ENCODE measurements at regions not wholly inside any gene's neighbourhood (a gene's known extent, or its start where the extent isn't known, plus 50 kb on each side); places are given as distances from the start of the nearest gene placed in this dataset.
A peak's percentile ranks its signal among the peaks of the same experiment; 100 is the strongest.

- DNase-seq, result no peak
Observed at GRCh38 chr6:144999127-144999526, 714.0 kb downstream of the UTRN start.

DNA sequence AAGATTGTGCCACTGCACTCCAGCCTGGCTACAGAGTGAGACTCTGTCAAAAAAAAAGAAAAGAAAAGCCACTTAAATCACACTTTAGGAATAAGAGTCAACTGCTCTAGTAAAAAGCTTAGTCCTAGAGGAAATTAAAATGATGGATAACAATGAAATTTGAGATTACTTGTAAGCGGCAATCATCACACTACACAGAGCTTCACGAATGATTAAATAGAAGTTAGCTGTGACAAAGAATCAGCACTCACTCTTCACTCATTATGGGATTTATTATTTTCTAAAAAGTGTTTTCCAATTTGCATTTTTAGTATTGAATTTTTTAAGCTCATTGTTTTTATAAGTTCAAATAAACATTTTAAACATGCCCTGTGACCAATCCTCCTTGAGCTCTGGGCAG lies 718.0 kb downstream of the UTRN start:
- DNase-seq, result peak; percentile 10

GRCh38 chr6:145006914-145007313 lies 721.8 kb downstream of the UTRN start:
- DNase-seq, result no peak

DNA sequence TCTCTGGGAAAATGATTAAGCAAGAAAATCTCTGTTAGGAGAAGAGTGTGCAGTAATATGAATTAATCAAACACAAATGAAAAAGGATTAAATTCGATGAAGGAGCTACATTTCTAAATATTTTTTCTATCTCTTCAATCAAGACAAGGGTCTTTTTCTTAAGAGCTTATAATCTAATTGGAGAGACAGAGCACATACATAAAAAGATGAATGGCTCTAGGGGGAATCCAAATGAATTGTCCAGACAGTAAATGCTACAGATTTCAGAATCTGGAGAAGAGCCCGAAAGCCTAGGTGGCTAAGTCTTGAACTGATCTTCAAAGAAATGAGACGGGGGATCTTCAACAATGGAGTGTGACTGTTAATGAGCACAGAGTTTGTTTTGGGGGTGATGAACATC lies 723.6 kb downstream of the UTRN start:
- DNase-seq, result no peak

- DNase-seq, result peak; percentile 2
Observed at GRCh38 chr6:145009711-145010110, 724.6 kb downstream of the UTRN start.

DNA sequence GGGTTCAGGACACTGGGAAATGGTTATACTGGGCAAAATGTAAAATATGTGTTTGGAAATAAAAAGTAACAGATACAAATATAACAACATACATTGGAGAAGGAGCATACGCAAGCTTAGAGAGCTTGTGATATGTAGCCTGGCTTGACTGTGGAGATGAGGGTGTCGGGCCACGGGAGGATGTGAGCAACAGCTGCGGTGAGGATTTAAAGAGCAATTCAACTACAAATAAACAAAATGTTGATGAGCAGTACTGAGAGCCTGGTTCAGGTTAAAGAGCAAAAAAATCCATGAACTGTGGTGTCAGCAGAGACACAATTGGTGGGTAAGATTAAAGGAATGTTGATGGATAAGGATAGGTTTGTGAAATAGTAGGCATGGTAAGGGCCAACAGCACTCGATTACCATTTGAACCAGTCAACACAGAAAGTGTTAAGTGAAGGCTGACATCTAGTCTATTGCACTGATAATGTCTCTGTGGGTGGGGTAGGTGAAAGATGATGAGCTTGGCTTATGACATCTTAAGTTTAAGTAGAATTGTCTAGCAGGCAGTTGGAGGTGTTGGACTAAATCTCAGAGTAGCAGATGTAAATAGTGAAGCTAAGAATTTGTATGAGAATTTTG lies 723.2 kb downstream of the EPM2A start:
- DNase-seq, result no peak

DNA sequence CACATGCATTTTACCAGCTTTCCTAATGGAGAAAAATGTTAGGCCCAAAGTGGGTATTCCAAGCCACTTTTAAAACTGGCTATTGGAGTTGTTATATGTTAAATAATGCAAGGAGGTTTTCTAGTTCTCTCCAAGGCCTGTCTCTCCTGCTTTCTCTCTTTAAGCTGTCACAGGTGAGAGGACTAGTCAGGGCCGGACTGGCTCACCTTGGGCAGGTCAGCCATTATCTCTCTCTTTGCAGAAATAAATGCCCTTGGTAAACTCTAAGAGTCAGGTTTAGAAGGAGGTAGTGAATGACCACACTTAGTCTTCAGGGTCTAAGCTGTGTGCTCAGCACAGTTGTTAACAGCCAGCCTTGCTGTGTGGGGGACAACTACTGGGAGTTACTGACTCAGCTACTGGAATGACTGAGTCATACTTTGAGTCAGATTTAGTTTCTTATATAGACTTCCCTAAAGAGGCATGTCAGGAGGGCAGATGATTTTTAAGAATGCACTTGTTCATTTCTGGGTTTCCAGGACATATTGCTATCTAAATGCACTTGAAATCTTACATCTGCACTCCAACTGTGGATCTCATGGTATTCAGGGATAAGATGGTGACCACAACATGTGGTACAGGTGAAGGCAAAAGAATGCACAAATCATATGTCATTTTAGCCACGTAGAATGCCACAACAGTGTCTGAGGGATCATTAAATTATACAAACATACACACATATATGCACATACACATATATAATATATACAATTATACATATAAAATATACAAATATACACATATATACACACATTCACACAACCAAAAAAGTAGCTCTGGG lies 719.4 kb downstream of the EPM2A start:
- no peak for DNase-seq

DNA sequence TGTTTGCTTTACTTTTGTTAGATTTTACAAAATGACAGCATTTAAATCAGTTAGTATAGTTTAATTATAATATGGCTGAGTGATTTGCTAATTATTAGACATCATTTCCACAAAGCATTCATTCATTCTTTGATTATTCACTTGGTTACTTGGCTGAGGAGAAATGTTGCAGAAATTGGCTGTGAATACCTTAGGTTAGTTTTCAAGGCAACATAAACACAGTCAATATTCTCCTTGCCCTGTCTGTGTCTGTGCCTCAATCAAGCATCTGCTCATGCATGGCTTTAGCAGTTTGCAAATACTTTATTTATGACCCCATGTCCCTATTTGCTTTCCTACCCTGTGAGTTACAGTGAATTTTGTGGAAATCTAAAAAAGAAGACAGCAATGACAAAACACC lies 718.3 kb downstream of the EPM2A start:
- DNase-seq, result no peak

GRCh38 chr6:145017516-145017915 lies 717.8 kb downstream of the EPM2A start:
- DNase-seq, result no peak

GRCh38 chr6:145018027-145018426 lies 717.3 kb downstream of the EPM2A start:
- DNase-seq, result no peak

GRCh38 chr6:145020114-145020513 lies 715.2 kb downstream of the EPM2A start:
- no peak for DNase-seq

DNA sequence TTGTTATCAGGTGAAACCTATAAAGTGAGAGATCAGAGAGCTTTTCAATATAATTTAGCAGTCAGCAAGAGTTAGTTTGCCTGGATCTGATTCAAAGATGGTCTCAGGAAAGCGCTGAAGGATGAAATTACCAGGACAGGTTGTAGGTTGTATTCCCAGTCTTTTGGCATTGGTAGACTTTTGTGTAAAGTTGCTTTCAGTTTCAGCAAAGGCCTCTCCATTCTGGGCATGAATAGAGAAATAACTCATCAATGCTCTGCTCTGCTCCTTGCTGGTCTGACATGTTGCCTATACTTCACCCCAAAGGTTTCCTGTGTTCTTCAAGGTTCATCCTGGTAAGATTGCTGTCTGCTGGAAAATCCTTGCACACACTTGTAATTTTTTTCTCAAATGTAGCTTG lies 714.8 kb downstream of the EPM2A start:
- DNase-seq, result no peak

DNA sequence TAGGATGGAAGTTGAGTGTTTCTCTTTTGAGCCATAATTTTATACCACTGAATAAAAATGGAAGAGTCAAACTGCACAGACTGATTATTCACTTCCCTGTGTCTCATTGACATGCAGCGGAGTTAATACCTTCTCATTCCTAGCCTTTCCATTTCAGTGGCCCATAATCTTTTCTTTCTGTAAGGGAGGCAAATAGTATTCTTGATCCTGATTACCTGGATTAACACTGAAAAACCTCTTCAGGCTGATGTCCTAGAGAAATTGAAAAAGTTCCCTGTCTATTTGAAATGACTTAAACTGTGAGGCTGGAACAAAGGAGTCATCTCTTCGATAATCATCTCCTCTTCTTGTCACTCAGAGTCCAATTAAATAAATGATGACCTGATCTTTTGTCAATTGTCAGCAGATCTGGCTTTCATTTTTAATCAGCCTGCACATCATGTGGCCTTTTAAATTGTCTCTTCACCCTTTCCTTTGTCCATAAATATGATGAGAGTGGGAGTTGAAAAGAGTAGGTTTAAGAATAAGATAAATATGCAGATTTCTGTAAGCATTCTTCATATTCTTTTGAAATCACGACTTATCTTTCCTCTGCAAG lies 713.0 kb downstream of the EPM2A start:
- DNase-seq, result no peak

- DNase-seq, result no peak
Observed at GRCh38 chr6:145023116-145023726, 712.1 kb downstream of the EPM2A start.

DNA sequence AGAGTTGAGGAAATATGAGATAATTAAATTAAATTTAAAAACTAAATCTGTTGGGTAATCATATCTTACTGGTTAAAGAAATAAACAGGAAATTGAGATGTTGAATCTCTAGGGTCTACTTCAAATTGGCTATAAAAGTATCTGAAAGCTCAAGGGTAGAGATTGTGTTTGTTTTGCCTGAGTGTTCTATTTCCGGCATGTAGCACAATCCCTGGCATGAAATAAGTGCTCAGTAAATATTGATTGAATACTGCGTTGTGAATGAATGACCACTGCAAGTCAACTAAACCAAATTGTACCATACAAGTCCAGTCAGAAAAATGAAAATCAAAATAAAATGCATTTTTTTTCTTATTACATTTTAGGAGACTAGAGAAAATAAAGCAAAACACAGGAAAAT lies 709.8 kb downstream of the EPM2A start:
- peak; percentile 5 for DNase-seq

DNA sequence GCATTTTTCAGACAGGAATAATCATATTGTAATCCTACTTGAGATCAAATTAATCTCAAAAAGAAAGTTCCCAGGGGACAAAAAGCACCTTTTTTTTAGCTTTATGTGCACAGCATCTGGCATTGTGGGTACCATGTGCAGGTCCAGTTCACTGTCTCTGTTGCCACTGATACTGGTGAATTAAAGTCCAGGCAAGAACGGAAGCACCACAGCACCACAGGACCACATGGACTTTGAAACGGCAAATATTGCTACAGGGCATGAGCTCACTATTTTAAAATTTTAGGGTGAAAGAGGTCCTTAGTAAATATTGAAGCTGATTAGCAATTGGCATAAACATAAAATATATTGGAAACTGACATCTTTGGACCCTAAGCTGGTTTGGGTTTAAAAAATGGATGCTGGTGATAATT lies 709.0 kb downstream of the EPM2A start:
- no peak for DNase-seq

DNA sequence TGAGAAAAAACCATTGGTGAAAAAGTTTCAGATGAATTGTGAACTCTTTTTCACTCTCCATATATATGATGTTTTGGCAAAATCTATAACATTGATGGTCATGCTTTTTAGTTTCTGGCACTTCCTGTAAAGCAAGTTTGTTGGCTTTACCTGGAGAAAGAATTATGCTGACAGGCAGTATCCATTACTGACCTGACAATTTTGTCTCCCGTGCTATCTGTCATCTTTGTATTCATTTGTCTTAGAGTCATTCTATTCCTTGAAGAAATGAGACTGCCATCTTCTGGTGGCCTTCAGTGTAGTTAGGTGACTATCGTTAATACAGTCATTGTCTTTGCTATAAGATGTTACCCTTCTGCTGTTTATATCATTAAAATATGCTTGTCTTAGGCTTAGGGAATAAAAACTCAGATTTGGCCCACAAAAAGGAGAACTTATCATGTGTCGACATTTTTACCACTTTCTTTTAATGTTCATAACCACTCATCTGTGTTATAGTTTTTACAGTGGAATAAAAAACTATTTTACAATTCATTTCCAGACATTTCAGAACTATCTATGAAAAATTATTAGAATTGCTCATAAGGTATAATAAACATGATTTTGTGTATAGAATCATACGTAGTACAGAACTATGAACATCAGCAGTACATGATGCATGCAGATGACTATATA lies 707.0 kb downstream of the EPM2A start:
- DNase-seq, result peak; percentile 30

- no peak for DNase-seq
Observed at GRCh38 chr6:145031001-145031400, 704.3 kb downstream of the EPM2A start.

- DNase-seq, result no peak
Observed at GRCh38 chr6:145031962-145032361, 703.4 kb downstream of the EPM2A start.

- DNase-seq, result no peak
Observed at GRCh38 chr6:145032562-145033145, 702.7 kb downstream of the EPM2A start.

- no peak for DNase-seq
Observed at GRCh38 chr6:145034664-145035063, 700.7 kb downstream of the EPM2A start.

- no peak for DNase-seq
Observed at GRCh38 chr6:145036236-145036635, 699.1 kb downstream of the EPM2A start.

All from NCI-H2171 treated with DMSO at 0.1 percent for 48 hours (cell line).